HG03108 (cell line): ENCODE measurements at regions not wholly inside any gene's neighbourhood (a gene's known extent, or its start where the extent isn't known, plus 50 kb on each side); places are given as distances from the start of the nearest gene placed in this dataset.

ENCODE experiments used
- ATAC-seq: cut with Tn5 transposase; IDR thresholded peaks from one replicate; pipeline ENCODE4 v1.9.1; 2021; ENCODE audit warnings: moderate library complexity; ENCODE audit not compliant: unreplicated experiment

GRCh38 chr3:18888370-18888769 lies 259.9 kb upstream of the KCNH8 start:
- no peak for ATAC-seq

- ATAC-seq, result no peak
Observed at GRCh38 chr3:18886331-18886730, 262.0 kb upstream of the KCNH8 start.

GRCh38 chr3:18885612-18886011 lies 262.7 kb upstream of the KCNH8 start:
- no peak for ATAC-seq

- no peak for ATAC-seq
Observed at GRCh38 chr3:18883571-18883970, 264.7 kb upstream of the KCNH8 start.

GRCh38 chr3:18880691-18881090 lies 267.6 kb upstream of the KCNH8 start:
- ATAC-seq, result no peak

- ATAC-seq, result no peak
Observed at GRCh38 chr3:18872466-18872865, 275.8 kb upstream of the KCNH8 start.

GRCh38 chr3:18870642-18871041 lies 277.7 kb upstream of the KCNH8 start:
- ATAC-seq, result no peak

- no peak for ATAC-seq
Observed at GRCh38 chr3:18870074-18870640, 278.2 kb upstream of the KCNH8 start.

GRCh38 chr3:18868911-18869689 lies 279.2 kb upstream of the KCNH8 start:
- no peak for ATAC-seq

- ATAC-seq, result no peak
Observed at GRCh38 chr3:18866899-18867298, 281.4 kb upstream of the KCNH8 start.

- ATAC-seq, result no peak
Observed at GRCh38 chr3:18864933-18865731, 283.2 kb upstream of the KCNH8 start.

- ATAC-seq, result no peak
Observed at GRCh38 chr3:18862077-18862476, 286.2 kb upstream of the KCNH8 start.

- ATAC-seq, result no peak
Observed at GRCh38 chr3:18861137-18861536, 287.2 kb upstream of the KCNH8 start.

- no peak for ATAC-seq
Observed at GRCh38 chr3:18853269-18853668, 295.0 kb upstream of the KCNH8 start.

GRCh38 chr3:18847583-18848197 lies 300.6 kb upstream of the KCNH8 start:
- no peak for ATAC-seq

- no peak for ATAC-seq
Observed at GRCh38 chr3:18843983-18844382, 304.3 kb upstream of the KCNH8 start.

GRCh38 chr3:18843188-18843587 lies 305.1 kb upstream of the KCNH8 start:
- no peak for ATAC-seq

- no peak for ATAC-seq
Observed at GRCh38 chr3:18841422-18842343, 306.6 kb upstream of the KCNH8 start.

GRCh38 chr3:18840535-18841137 lies 307.7 kb upstream of the KCNH8 start:
- no peak for ATAC-seq

- ATAC-seq, result no peak
Observed at GRCh38 chr3:18838758-18839157, 309.6 kb upstream of the KCNH8 start.
